Astrocyte of the cerebellum (primary cell): ENCODE measurements at regions not wholly inside any gene's neighbourhood (a gene's known extent, or its start where the extent isn't known, plus 50 kb on each side); places are given as distances from the start of the nearest gene placed in this dataset.

ENCODE experiments used
- DNase-seq: peaks from one replicate; pipeline ENCODE4 v3.0.0-alpha.2; 2011; ENCODE audit warnings: low read depth
- H3K4me3 ChIP-seq: 2 replicates; pipeline ENCODE4 v1.5.1; 2011; ENCODE audit warnings: mild to moderate bottlenecking, low read depth, low read length, moderate library complexity
- CTCF ChIP-seq: IDR thresholded peaks from 2 replicates; pipeline ENCODE4 v1.5.1; 2012; ENCODE audit warnings: low read length, low read depth, moderate library complexity, mild to moderate bottlenecking; ENCODE audit errors: missing control alignments
- in situ Hi-C: cut with HindIII; loops from 2 replicates; pipeline ENCODE4 v1.10.0; 2017; ENCODE audit warnings: low sequenced_read_pairs

- in situ Hi-C loops = no loop called here
- TF ChIP-seq CTCF = no peak
- DNase-seq = no peak
- no peak overlapping the region for H3K4me3 ChIP-seq
Measured at GRCh38 chr15:93495799-93496637, 407.0 kb upstream of the RGMA start.

- DNase-seq = no peak
- no peak for TF ChIP-seq CTCF
- in situ Hi-C loops = no loop called here
- H3K4me3 ChIP-seq = no peak overlapping the region
Measured at GRCh38 chr15:93493172-93493571, 404.2 kb upstream of the RGMA start.

- in situ Hi-C loops = no loop called here
- no peak for TF ChIP-seq CTCF
- DNase-seq = no peak
- H3K4me3 ChIP-seq = no peak overlapping the region
Measured at GRCh38 chr15:93491291-93491690, 402.3 kb upstream of the RGMA start.

- TF ChIP-seq CTCF = no peak
- H3K4me3 ChIP-seq = no peak overlapping the region
- in situ Hi-C loops = no loop called here
- DNase-seq = no peak
Measured at GRCh38 chr15:93488296-93488713, 399.3 kb upstream of the RGMA start.

- in situ Hi-C loops = no loop called here
- TF ChIP-seq CTCF = no peak
- no peak for DNase-seq
- no peak overlapping the region for H3K4me3 ChIP-seq
Measured at GRCh38 chr15:93486407-93487117, 397.6 kb upstream of the RGMA start.

GRCh38 chr15:93485438-93486327, 396.7 kb upstream of the RGMA start:
- TF ChIP-seq CTCF = no peak
- in situ Hi-C loops = no loop called here
- H3K4me3 ChIP-seq = no peak overlapping the region
- DNase-seq = no peak
